ENCODE measurements at regions not wholly inside any gene's neighbourhood (a gene's known extent, or its start where the extent isn't known, plus 50 kb on each side); places are given as distances from the start of the nearest gene placed in this dataset.
"Not testable (repeated sequence)": the region's sequence is repeated elsewhere in the genome, so short reads cannot be mapped to it uniquely, and the experiment has no call there.

DNA sequence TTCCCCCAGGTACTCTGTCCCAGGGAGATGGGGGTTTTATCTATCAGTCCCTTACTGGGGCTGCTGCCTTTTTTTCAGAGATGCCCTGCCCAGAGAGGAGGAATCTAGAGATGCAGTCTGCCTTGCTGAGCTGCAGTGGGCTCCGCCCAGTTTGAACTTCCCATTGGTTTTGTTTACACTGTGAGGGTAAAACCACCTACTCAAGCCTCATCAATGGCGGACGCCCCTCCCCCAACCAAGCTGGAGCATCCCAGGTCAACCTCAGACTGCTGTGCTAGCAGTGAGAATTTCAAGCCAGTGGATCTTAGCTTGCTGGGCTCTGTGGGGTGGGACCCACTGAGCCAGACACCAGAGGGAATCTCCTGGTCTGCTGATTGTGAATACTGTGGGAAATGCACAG is 191.0 kb upstream of the MAST4 start:
- H3K36me3 Mint-ChIP-seq (ENCODE audit: low read depth); CTCF ChIA-PET: not testable (repeated sequence)
- POLR2A ChIA-PET, result interaction anchor here (0.7 kb wide), 1 partner anchor 37 kb away, joined by 3 read pairs; no protein-coding TSS in a partner anchor

DNA sequence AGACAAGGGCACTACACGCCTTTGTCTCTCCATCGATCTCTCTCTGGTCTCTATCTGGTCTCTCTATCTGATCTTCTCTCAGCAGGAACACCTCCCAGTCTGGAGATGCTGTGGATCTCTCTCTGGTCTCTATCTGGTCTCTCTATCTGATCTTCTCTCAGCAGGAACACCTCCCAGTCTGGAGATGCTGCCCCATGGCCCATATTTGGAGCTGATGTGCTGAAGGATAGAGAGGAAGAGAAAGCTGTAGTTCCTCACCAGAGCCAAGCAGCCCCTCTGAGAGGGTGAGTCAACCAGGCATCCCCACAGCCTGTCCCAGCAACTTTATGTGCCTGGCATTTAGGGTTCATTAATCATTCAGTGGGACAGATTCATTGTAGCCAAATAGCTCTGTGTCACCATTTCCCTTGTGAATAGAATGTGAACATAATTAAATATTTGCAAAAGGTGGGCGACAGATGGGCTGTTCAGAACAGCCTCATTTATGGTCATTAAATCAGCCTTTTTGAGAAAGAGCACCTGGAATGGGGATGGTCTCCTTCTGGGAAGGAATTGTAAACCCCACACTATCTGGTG is 189.3 kb upstream of the MAST4 start:
- no peak overlapping the region for H3K4me3 Mint-ChIP-seq
- H3K27ac Mint-ChIP-seq, result no peak overlapping the region
- ATAC-seq, result no peak
- ChIA-PET POLR2A (no interaction called here), CTCF (no interaction called here)
- H3K9me3 Mint-ChIP-seq (ENCODE audit: insufficient read depth), result no peaks in the 10 kb centered on the region
- H3K27me3 Mint-ChIP-seq (ENCODE audit: low read depth), result peaks cover 2% of the 10 kb centered on the region
- no peaks in the 10 kb centered on the region for H3K4me1 Mint-ChIP-seq (ENCODE audit: low read depth)
- no peak for DNase-seq
- no peaks in the 10 kb centered on the region for H3K36me3 Mint-ChIP-seq (ENCODE audit: low read depth)

More for the DNA sequence above, 191.0 kb upstream of the MAST4 start:
- not testable (repeated sequence) for H3K4me1 Mint-ChIP-seq (ENCODE audit: low read depth); H3K27ac Mint-ChIP-seq; ATAC-seq; H3K9me3 Mint-ChIP-seq (ENCODE audit: insufficient read depth); DNase-seq; H3K27me3 Mint-ChIP-seq (ENCODE audit: low read depth); H3K4me3 Mint-ChIP-seq

DNA sequence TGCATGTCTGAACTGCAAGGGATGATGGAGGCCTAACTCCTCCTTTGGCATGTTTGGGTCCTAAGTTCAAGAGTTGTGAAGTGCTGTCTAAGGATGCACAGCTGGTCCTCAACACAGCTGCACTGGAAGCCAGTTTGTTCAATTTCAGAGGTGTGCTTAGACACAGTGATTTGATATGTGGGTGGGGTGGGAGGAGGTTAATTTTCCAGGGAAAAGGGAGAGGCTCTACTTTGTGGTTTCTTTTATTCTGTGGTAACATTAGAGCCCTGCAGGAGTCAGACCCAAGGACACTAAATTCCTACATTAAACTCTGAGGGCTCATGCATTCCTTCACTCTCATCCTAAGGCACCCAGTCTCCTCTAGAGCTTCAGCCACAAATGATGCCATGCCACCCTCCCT is 188.4 kb upstream of the MAST4 start:
- CTCF ChIA-PET, result no interaction called here
- no peaks in the 10 kb centered on the region for H3K36me3 Mint-ChIP-seq (ENCODE audit: low read depth)

DNA sequence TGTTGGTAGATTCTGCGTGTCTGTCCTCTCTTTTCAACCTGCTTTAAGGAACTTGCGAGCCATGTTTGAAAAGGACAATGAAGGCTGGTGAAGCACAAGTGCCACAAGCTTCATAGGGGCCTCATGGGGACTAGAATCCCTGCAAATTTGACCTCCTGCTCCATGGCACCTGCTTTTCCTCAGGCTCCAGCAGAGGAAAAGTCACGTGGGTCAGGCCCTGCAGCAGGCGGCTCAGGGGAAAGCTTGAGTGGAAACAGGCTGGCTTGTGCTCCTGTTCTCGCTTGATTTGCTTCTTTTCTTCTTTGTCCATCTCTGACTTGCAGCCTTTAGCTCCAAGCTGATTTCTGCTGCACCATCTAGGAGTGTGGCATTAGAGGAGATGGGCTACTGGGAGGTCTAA is 187.6 kb upstream of the MAST4 start:
- no peaks in the 10 kb centered on the region for H3K9me3 Mint-ChIP-seq (ENCODE audit: insufficient read depth)
- ATAC-seq (no peak), DNase-seq (no peak)
- H3K27ac Mint-ChIP-seq, result no peak overlapping the region
- CTCF ChIA-PET, result no interaction called here
- no peaks in the 10 kb centered on the region for H3K4me1 Mint-ChIP-seq (ENCODE audit: low read depth)
- no peaks in the 10 kb centered on the region for H3K36me3 Mint-ChIP-seq (ENCODE audit: low read depth)
- H3K27me3 Mint-ChIP-seq (ENCODE audit: low read depth), result peaks cover 3% of the 10 kb centered on the region
- H3K4me3 Mint-ChIP-seq, result no peak overlapping the region
- POLR2A ChIA-PET, result no interaction called here

More for the DNA sequence above, 188.4 kb upstream of the MAST4 start:
- DNase-seq, result no peak
- Mint-ChIP-seq H3K27me3 (ENCODE audit: low read depth) (peaks cover 2% of the 10 kb centered on the region), H3K4me3 (no peak overlapping the region), H3K4me1 (ENCODE audit: low read depth) (no peaks in the 10 kb centered on the region), H3K27ac (no peak overlapping the region), H3K9me3 (ENCODE audit: insufficient read depth) (no peaks in the 10 kb centered on the region)
- ATAC-seq, result no peak
- POLR2A ChIA-PET, result no interaction called here

DNA sequence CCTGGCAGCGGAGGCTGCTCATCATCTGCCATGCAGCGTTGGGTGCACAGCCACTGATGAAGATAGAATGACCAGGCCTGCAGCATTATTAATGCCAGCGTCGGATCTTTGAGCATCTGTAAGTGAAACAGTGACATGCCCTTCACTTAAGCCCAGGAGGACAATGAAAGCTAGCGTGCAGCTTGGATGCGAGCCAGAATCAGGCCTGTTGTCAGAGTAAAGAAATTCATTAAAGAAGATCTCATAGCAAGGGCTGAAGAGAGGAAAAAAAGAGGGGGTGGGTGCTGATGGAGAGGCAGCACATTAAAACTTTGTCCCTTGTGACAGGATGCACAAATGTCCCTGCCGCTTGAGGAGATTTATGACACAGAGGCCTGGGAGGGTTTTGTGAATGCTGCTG is 186.1 kb upstream of the MAST4 start:
- H3K4me3 Mint-ChIP-seq, result no peak overlapping the region
- H3K27me3 Mint-ChIP-seq (ENCODE audit: low read depth), result peaks cover 3% of the 10 kb centered on the region
- H3K36me3 Mint-ChIP-seq (ENCODE audit: low read depth), result no peaks in the 10 kb centered on the region
- H3K4me1 Mint-ChIP-seq (ENCODE audit: low read depth), result no peaks in the 10 kb centered on the region
- POLR2A ChIA-PET, result no interaction called here
- H3K9me3 Mint-ChIP-seq (ENCODE audit: insufficient read depth), result no peaks in the 10 kb centered on the region
- no peak overlapping the region for H3K27ac Mint-ChIP-seq
- CTCF ChIA-PET, result no interaction called here
- no peak for DNase-seq
- no peak for ATAC-seq

DNA sequence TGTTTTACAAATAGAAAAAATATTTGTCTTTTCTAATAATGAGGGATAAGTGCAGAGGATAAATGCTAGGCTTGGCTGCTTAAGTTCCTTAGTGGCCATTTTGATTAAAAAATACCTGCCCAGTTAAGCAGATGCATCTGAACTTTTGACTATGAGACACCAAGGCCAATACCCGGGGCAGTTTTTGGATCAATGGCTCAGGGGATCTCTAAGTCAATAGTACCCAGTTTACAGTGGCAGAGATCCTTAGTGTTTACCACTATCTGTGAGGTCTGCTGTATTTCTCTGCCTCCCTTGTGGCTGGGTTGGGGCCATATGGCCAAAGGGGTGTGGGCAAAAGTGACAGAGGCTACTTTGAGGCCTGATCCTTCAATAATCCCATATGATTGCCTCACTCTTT is 184.5 kb upstream of the MAST4 start:
- no peak overlapping the region for H3K27ac Mint-ChIP-seq
- H3K4me1 Mint-ChIP-seq (ENCODE audit: low read depth), result no peaks in the 10 kb centered on the region
- no peak for ATAC-seq
- no peaks in the 10 kb centered on the region for H3K36me3 Mint-ChIP-seq (ENCODE audit: low read depth)
- no peak overlapping the region for H3K4me3 Mint-ChIP-seq
- ChIA-PET CTCF (no interaction called here), POLR2A (no interaction called here)
- no peak for DNase-seq
- H3K9me3 Mint-ChIP-seq (ENCODE audit: insufficient read depth), result no peaks in the 10 kb centered on the region
- H3K27me3 Mint-ChIP-seq (ENCODE audit: low read depth), result peaks cover 3% of the 10 kb centered on the region

DNA sequence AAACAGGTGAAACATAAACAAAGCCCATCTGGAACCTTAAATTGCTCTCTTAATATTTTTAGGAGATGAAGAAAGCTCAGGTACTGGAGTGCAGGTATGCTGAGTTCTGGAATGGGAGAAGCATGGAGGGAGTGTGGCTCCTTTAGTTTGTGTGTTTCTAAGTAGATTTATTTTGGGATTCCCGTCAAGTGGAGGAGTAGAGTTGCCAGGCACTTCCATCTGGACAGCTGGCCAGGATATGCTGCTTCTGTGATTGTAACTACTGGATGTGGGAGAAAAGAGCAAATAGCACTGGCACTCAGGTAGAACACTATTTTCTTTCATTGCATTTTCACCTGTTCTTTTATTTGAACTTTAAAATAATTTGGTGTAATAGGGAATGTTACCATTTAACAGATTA is 182.3 kb upstream of the MAST4 start:
- Mint-ChIP-seq H3K9me3 (ENCODE audit: insufficient read depth) (no peaks in the 10 kb centered on the region), H3K4me3 (no peak overlapping the region), H3K4me1 (ENCODE audit: low read depth) (no peaks in the 10 kb centered on the region), H3K27me3 (ENCODE audit: low read depth) (peaks cover 3% of the 10 kb centered on the region), H3K36me3 (ENCODE audit: low read depth) (no peaks in the 10 kb centered on the region), H3K27ac (no peak overlapping the region)
- DNase-seq (no peak), ATAC-seq (no peak)
- POLR2A ChIA-PET, result no interaction called here
- CTCF ChIA-PET, result no interaction called here

DNA sequence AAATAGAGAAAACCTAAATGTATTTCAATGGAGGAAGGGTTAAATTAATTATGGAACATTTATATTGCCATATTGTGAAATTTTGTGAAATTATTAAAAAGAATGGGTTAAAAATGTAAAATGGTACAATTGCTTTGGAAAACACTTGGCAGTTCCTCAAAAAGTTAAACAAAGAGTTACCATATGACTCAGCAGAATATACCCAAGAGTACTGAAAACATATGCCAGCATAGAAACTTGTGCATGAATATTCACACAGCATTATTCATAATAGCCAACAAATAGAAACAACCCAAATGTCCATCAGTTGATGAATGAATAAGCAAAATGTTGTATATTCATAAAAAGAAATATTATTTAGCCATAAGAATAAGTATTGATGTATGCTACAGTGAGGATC is 181.0 kb upstream of the MAST4 start:
- CTCF ChIA-PET, result no interaction called here
- DNase-seq (no peak), ATAC-seq (no peak)
- POLR2A ChIA-PET, result no interaction called here
- Mint-ChIP-seq H3K27ac (no peak overlapping the region), H3K9me3 (ENCODE audit: insufficient read depth) (no peaks in the 10 kb centered on the region), H3K27me3 (ENCODE audit: low read depth) (peaks cover 5% of the 10 kb centered on the region), H3K4me1 (ENCODE audit: low read depth) (no peaks in the 10 kb centered on the region), H3K4me3 (no peak overlapping the region), H3K36me3 (ENCODE audit: low read depth) (no peaks in the 10 kb centered on the region)

DNA sequence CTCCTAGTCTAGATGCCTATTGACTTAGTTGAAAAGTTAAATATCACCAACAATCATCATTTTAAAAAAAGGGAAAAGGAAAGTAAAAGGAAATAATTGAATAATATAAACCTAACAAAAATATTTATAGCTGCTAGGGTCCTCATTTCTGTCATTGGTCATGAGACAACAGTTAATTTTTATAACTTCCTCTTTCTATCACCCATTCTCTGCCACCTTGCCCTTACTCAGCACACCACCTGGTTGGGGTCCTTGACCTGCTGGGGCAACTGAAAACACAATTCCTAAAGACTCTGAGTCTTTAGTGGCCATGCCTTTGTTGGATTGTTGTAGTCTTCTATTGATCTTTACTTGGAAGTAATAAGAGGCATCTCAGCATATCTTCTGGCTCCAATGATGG is 179.5 kb upstream of the MAST4 start:
- no peaks in the 10 kb centered on the region for H3K36me3 Mint-ChIP-seq (ENCODE audit: low read depth)
- no peaks in the 10 kb centered on the region for H3K9me3 Mint-ChIP-seq (ENCODE audit: insufficient read depth)
- peaks cover 6% of the 10 kb centered on the region for H3K27me3 Mint-ChIP-seq (ENCODE audit: low read depth)
- no peak overlapping the region for H3K27ac Mint-ChIP-seq
- H3K4me3 Mint-ChIP-seq, result no peak overlapping the region
- no peak for DNase-seq
- no peaks in the 10 kb centered on the region for H3K4me1 Mint-ChIP-seq (ENCODE audit: low read depth)
- POLR2A ChIA-PET, result no interaction called here
- CTCF ChIA-PET, result no interaction called here
- ATAC-seq, result no peak

DNA sequence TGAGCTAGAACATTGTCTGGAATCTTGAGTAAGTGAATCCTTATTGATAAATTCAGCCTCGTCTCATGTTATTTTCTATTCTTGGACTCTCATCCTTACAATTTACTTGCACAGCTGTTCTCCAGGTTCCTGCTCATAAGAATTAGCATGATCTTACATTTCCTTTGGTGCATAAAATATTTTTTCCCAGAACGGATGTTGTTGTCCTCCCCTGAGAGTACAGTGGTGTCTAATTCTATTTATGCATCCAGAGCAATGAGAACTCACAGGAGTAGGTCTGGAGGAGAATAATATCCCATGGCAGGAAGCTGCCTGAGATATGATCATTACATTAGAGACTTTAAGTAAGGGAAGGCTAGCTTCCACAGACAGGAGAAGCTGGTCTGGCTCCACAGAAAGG is 178.4 kb upstream of the MAST4 start:
- no peaks in the 10 kb centered on the region for H3K36me3 Mint-ChIP-seq (ENCODE audit: low read depth)
- no peak overlapping the region for H3K27ac Mint-ChIP-seq
- no peaks in the 10 kb centered on the region for H3K4me1 Mint-ChIP-seq (ENCODE audit: low read depth)
- ChIA-PET CTCF (no interaction called here), POLR2A (no interaction called here)
- no peaks in the 10 kb centered on the region for H3K9me3 Mint-ChIP-seq (ENCODE audit: insufficient read depth)
- DNase-seq (no peak), ATAC-seq (no peak)
- no peak overlapping the region for H3K4me3 Mint-ChIP-seq
- H3K27me3 Mint-ChIP-seq (ENCODE audit: low read depth), result peaks cover 4% of the 10 kb centered on the region

DNA sequence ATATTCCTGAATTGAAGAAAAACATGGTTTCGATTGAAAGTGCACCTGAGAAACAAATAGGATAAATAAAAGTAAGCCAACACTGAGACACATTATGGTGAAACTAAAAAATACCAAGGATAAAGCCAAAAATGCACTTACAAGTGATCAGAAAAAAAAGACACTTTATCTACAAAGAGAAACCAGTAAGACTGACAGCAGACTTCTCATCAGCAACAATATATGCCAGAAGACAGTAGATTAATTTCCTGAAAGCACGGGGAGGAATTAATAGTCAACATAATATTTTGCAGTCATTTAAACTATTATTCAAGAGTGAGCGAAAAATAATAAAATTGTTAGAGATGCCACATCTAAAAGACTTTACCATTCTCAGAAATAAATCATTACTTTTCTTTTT is 172.7 kb upstream of the MAST4 start:
- Mint-ChIP-seq H3K27me3 (ENCODE audit: low read depth) (peaks cover 3% of the 10 kb centered on the region), H3K4me3 (no peak overlapping the region), H3K4me1 (ENCODE audit: low read depth) (no peaks in the 10 kb centered on the region), H3K27ac (no peak overlapping the region), H3K9me3 (ENCODE audit: insufficient read depth) (peaks cover 7% of the 10 kb centered on the region), H3K36me3 (ENCODE audit: low read depth) (no peaks in the 10 kb centered on the region)
- ATAC-seq (no peak), DNase-seq (no peak)
- POLR2A ChIA-PET, result no interaction called here
- CTCF ChIA-PET, result interaction anchor here (0.9 kb wide), 1 partner anchor 115 kb away, joined by 3 read pairs; no protein-coding TSS in a partner anchor

DNA sequence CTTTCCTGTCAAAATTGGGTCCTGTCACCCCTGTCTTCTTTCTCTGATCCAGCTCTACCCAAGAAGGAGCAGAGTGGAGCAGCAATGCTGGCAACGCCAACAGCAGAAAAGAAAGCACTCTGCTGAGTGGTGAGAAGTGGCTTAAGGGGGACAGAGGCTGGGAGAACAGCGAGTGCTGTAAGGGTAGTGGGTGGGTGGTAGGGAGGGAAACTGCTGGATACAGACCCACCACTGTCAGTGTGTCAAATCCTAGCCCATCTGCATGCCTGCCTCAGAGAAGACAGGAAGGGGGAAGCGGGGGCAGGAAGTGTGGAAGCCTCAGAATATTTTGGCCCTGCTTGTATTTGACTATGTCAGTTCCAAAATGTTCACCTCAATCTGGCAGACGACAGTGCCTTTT is 170.4 kb upstream of the MAST4 start:
- peaks cover 6% of the 10 kb centered on the region for H3K27me3 Mint-ChIP-seq (ENCODE audit: low read depth)
- DNase-seq (no peak), ATAC-seq (no peak)
- CTCF ChIA-PET, result no interaction called here
- H3K36me3 Mint-ChIP-seq (ENCODE audit: low read depth), result no peaks in the 10 kb centered on the region
- no peak overlapping the region for H3K27ac Mint-ChIP-seq
- H3K4me3 Mint-ChIP-seq, result no peak overlapping the region
- no peaks in the 10 kb centered on the region for H3K4me1 Mint-ChIP-seq (ENCODE audit: low read depth)
- peaks cover 7% of the 10 kb centered on the region for H3K9me3 Mint-ChIP-seq (ENCODE audit: insufficient read depth)
- POLR2A ChIA-PET, result no interaction called here

DNA sequence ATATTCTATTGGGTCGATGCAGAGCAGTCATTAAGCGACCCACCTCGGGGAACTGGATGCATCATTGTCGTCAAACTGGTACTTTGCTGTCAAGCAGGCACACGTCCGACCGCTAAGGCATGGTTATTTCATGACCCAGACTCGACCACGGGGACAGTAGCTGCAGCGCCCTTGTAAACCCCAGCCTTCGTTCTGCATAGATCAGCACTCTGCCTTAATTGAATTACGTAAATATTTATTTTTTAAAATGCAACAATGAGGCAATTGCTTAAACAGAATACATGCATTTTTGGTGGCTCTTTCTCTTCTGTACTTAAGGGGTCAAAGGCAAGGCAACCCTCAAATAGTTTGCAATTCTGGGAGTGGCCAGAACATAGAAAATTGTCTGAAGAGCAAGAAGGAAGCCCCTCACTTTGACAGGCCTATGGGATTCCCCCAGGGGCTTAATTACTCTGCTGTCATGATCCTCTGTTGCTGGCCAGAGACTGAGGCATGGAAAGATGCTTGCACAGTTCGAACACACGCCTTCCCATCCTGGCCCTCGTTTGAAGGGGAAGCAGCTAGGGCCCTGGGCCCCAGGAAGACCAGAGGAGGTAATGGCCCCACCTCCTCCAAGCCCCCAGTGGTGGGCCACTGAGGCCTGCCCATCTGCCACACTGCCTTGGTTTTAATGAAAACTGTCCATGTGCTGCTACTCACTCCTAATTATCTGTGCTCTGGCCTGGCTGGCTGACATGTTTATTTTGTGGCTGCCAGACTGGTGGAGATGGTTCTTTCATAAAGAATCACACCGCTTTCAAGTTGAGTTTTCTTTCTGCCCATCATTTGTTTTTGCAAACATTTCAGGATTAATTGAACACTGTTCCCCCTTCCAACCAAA is 169.7 kb upstream of the MAST4 start:
- no peak for ATAC-seq
- peaks cover 6% of the 10 kb centered on the region for H3K27me3 Mint-ChIP-seq (ENCODE audit: low read depth)
- CTCF ChIA-PET, result no interaction called here
- no peak overlapping the region for H3K4me3 Mint-ChIP-seq
- DNase-seq, result no peak
- H3K27ac Mint-ChIP-seq, result no peak overlapping the region
- peaks cover 7% of the 10 kb centered on the region for H3K9me3 Mint-ChIP-seq (ENCODE audit: insufficient read depth)
- POLR2A ChIA-PET, result no interaction called here
- no peaks in the 10 kb centered on the region for H3K36me3 Mint-ChIP-seq (ENCODE audit: low read depth)
- H3K4me1 Mint-ChIP-seq (ENCODE audit: low read depth), result no peaks in the 10 kb centered on the region
